Hematopoietic multipotent progenitor cell treated with erythropoietin and hydrocortisone succinate and interleukin-3 and kit ligand, for 15 days (in vitro differentiated cells): ENCODE measurements at regions not wholly inside any gene's neighbourhood (a gene's known extent, or its start where the extent isn't known, plus 50 kb on each side); places are given as distances from the start of the nearest gene placed in this dataset.
"Not testable (repeated sequence)": the region's sequence is repeated elsewhere in the genome, so short reads cannot be mapped to it uniquely, and the experiment has no call there.

Experiments used
- DNase-seq: peaks from one replicate; pipeline ENCODE4 v3.0.0-alpha.2; 2015; ENCODE audit warnings: low spot score

DNA sequence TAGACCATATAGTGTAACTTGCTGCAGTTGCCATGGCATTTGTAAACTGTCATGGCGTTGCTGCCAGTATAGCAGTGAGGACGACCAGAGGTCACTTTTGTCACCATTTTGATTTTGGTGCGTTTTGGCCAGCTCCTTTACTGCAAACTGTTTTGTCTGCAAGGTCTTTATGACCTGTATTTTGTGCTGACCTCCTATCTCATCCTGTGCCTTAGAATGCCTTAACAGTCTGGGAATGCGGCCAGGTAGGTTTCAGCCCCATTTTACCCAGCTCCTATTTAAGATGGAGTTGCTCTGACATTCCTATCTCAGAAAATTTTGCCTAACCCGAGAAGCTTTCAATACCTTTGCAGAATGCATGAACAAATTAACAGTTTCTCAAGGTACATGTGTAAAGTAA, 914.4 kb upstream of the ACO1 start:
- no peak for DNase-seq

DNA sequence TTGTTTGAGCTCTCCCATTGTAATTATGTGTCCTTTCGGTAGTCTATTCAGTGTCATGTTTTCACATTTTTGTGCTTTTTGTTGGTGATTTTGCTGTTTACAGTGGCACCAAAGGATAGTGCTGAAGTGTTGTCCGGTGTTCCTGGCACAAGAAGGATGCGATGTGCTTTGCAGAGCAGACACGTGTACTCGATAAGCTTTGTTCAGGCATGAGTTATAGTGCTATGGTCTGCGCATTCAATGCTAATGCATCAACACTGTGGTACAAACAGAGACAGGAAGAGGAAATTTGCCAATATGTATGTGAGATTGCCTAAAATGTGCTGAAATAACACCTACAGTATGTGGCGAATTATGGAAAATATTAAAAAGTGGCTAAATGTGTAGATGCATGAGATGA, 913.4 kb upstream of the ACO1 start:
- DNase-seq = no peak

DNA sequence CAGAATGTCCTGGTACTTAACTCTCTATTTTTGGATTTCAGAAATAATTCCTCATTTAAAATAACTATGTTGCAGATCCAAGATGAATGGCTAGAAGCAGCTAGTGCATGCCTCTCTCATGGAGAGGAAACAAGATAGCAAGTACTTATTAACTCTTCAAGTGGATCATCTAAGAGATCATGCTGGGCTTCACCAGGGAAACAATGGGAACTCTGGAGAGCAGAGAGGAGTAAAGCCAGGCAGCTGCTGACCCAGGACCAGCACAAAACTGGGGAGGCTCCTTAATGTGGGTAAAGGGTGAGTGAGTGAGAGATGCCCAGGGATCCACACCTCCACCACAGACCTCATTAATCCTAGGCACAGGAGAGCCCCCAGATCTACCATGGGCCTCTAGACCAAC, 897.8 kb upstream of the ACO1 start:
- DNase-seq = no peak

DNA sequence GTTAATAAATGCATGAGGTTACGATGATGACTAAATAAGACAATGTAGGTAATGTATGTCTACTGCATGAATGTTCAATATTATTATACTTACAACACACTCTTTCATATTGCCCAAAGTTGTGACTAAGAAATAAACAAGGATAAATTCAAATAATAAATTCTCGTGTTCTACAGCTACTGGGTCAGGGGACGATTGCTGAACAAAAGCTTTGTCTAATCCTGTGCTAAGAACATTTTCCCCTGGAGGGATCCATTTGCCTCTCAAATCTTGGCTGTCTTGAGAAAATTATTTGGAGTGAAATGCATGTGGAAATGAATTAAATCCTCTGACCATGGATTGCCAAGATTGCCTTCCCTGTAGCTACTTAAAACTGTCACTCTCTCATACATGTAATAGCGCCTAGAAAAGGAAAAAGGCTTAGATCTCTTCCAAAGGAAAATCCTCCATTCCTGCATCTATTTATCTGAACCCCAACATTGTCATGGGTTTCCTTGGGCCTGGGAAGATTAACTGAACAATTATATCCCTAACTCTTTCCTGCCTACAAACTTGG, 893.8 kb upstream of the ACO1 start:
- DNase-seq = no peak

DNA sequence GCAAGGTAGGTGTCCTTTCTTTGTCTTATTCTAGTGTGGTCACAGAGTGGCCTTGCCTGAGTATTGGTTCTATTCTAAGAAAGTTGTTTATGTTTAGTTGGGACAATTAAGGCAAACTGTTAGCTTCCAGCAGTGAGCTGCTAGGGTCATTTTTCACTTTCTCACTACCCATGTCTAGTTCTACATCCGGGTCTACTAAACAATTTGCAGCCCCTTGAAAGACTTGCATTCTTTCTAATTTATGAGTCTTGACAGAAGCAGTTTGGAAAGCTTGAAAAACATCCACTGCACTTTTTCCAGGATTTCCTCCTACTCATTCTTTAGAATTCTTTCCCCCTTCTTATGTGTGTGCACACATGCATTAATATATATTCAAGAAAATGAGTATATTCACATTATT, 892.2 kb upstream of the ACO1 start:
- DNase-seq = no peak

DNA sequence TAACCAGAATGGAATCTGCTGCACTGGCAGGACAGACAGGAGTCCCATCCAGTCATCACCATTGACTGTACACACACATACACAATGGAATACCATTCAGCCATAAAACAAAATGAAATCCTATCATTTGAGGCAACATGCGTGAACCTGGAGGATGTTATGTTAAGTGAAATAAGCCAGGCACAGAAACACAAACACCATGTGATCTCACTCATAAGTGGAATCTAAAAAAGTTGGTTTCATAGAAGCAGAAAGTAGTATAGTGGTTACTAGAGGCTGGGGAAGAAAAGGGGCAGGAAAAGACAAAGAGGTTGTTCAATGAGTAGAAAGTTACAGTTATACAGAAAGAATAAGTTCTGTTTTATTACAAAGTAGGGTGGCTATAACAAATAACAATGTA, 884.0 kb upstream of the ACO1 start:
- no peak for DNase-seq

DNA sequence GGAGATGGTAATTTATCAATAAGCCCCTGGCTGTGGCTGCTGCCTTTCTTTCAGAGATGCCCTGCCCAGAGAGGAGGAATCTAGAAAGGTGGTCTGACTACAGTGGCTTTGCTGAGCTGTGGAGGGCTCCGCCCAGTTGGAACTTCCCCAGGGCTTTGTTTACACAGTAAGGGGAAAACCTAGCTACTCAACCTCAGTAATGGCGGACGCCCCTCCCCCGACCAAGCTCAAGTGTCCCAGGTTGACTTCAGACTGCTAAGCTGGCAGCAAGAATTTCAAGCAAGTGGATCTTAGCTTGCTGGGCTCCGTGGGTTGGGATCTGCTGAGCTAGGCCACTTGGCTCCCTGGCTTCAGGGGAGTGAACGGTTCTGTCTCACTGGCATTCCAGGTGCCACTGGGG, 865.4 kb upstream of the ACO1 start:
- no peak for DNase-seq

DNA sequence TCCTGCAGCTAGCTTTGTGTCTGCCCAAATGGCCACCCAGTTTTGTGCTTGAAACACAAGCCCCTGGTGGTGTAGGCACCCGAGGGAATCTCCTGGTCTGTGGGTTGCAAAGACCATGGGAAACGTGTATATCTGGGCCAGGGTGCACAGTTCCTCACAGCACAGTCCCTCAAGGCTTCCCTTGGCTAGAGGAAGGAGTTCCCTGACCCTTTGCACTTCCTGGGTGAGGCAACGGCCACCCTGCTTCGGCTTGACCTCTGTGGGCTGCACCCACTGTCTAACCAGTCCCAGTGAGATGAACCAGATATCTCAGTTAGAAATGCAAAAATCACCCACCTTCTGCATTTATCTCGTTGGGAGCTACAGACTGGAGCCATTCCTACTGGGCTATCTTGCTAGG, 865.0 kb upstream of the ACO1 start:
- no peak for DNase-seq

DNA sequence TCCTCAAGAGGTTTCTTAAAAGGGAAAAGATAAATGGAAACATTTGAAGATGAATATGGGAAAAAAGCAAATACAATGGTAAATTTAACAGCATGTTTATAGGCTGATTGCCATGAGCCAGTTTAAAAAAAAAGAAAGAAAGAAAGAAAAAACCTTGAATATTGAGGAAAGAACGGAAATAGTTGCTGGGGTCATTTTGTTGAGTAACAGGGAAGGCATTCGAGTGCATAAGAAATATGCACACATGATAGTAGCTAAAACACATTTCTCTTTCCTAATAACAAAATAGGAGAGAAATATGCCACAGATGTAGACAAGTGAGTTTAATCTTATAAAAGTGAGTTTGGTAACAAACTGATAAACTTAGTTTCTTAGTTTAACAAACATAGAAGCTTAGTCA, 864.6 kb upstream of the ACO1 start:
- no peak for DNase-seq

DNA sequence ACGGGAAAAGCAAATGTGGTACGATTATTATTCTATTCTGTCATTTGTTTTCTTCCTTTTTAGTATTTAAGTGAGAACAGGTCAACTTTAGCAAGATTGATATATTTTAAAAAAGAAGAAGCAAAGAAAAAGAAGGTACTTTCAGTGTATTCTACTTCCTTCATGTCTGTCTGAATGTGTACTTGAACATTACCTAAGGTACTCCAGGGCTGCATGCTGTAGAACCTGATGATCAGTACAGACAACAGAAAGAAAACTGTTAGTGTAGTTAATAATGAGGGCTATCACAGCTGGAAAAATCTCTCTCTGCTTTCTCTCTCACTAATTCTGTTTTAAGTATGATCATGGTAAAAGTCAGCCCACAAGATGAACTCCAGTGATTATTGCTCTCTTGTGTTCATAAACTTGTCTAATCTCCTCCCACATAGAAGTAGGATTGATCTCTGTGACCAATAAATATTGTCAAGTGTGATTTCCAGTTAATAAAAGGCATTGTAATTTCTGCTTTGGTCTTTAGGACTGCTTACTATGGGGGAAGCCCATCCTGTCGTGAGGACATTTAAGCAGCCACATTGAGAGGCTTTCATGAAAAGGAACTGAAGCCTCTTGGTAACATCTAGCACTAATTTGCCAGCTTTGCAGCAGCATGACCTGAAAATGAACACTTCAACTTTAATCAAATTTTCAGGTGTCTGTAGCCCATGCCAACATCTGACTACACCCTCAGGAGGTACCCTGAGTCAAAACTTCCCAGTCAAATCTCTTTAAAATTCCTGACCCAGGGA, 864.0 kb upstream of the ACO1 start:
- no peak for DNase-seq

DNA sequence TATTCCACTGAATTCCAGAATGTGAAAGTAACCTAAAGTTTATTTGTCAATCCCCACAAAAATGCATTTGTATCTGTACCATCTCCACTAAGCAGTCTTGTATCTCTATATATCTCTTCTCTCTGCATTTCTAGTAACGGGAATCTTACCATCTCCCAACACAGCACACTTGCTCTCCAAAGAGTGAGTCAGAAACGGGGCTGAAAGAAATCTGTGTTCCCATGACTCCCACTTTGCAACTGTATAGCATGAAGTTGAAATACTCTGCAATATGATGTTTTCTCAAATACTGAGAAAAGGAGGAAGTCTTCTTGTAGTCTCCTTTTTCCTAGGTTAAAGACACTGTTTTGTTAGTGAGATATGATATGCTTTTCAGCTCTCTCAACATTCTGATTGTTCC, 848.8 kb upstream of the ACO1 start:
- DNase-seq = no peak

DNA sequence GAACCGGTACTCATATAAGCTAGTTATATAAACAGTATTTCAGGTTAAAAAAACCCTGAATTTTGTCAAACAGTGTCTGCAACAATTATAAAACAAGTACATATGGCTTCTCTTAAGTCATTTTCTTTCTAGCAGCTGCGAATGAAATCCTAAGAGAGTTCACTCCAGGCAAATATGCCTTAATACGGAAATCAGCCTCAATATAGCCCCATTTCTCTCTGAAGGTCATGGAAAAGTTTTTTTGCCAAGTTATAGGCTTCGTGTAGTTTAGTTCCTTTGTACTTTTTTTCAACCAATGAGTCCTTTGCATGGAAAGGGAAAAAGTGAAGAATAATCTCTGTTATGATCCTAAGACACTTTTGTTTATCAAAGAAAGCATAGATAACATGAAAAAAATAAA, 848.0 kb upstream of the ACO1 start:
- no peak for DNase-seq

DNA sequence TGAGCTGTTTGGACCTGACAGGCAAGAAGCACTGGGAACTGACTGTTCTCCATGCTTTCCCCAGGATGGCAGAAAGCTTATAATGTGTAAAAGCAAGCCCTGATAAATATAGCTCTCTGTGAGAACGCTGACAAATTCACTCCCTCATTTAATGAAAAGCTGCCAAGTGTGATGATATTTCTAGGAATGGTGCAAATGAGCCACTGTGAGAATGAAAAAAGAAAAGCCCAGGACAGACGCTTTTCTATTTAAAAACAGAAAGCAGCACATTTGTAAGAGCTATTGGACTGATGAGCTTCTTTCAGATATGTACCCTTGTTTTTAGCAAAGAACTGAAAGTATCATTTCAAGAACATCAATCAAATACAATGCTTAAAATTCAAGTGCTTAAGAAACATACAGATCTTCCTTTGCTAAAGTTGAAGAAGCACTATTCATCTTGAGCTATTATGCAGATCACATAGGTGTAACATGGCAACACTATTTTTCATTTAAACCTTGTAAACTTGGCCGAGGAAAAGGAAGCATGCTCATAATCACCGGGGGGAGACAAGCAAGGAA, 842.6 kb upstream of the ACO1 start:
- DNase-seq = no peak

DNA sequence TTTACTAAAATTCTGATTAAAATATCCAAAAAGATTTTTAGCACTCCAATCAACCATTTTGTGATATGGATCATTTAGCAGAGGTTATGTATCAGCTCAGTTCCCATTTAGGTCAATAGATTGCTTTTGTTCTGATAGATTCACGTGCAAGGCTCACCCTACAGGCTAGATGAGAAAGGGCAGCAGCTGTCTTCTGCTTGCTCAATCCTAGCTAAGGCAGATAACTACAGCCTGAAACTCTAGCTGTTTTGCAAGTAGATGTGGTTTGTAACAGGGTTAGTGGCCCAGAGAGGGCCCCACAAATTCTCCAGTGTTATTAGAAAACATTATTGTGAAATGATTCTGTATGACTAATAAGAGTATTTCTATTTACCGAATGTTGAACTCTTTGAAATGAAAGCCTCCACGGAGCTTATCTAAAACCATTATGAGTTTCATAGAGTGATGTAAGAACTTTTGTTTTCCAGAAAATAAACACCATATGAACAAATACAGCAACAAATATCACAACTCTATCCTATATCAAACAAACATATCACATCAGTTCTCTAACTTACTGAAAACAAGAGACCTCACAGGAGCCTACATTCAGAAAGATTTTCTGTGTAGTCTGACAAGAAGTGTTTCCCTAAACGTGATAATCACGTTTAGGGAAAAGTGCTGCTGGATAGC, 841.9 kb upstream of the ACO1 start:
- DNase-seq = no peak

DNA sequence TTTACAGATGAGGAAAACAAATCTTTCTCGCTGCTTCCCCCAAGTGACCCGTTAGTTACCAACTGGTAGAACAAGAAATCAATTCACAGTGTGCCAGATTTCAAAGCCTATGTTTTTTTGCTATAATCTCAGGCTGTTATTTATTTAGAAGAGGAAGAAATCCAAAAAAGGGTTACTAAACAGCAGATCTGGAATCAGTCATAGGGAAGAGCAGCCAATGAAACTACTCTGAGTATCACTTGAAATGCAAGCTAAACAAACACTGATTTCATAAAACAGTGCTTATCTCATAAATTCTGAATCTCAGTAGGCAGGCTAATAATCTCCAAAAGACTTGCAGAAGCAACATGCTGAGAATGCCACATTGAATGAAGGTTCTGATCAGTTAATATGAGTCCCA, 829.5 kb upstream of the ACO1 start:
- DNase-seq = no peak

DNA sequence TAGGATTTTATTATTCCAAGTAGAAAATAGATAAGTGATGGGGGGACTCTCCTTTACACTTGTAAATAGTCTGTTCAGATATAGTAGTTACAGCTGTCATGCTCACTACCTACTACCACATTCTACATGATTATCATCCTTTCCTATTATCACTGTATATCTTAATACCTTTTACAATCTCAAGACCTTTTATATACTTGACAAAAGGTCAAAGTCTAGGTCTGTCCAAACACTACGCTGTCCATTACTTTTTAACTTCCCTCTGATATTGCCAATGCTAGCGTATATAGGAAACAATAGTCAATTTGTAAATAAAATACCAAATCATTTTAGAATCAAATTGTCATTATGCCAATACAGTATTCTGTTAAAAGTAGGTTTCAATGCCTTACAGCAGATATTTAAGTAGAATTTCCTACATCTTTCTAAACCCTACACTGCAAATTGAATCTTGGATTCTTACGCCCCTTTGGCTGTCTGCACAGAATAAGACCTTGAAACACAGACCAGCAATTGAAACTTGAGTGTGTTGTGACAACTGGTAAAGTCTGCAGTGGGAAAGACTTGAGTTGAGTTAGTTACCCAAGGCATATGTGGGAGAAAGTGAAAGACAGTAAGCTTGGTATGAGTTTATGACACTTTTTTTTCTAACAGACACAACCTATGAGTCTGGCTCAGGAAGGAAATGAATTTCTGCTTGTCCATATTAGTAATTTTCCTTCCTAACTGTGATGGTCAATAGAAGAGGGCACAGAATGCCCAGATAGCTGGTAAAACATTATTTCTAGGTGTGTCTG, 827.6 kb upstream of the ACO1 start:
- no peak for DNase-seq

DNA sequence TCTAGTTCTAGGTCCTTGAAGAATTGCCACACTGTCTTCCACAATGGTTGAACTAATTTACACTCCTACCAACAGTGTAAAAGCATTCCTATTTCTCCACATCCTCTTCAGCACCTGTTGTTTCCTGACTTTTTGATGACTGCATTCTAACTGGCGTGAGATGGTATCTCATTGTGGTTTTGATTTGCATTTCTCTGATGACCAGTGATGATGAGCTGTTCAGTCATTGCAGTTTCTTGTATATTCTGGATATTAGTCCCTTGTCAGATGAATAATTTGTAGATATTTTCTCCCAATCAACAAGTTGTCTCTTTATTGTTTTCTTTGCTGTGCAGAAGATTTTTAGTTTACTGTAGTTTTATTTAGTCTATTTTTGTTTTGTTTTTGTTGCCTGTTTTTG, 812.3 kb upstream of the ACO1 start:
- DNase-seq = not testable (repeated sequence)

DNA sequence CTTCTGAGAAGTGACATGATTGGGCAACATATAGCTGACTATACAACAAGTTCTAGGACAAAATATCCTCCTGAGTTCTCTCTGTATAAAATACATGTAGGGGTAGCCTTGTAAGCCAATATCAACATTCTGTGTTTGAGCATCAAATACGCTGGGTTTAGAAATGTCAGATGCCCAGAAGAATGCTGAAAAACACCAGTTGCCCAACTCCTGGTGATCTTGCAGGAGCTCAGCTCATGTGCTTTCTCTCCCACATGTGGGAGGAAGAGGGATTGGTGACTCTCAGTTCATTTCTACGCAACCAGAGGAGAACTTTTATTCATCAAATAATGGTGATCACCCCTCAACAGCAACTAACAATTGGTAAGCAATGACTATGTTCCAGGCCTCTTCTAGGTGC, 810.9 kb upstream of the ACO1 start:
- DNase-seq = no peak

DNA sequence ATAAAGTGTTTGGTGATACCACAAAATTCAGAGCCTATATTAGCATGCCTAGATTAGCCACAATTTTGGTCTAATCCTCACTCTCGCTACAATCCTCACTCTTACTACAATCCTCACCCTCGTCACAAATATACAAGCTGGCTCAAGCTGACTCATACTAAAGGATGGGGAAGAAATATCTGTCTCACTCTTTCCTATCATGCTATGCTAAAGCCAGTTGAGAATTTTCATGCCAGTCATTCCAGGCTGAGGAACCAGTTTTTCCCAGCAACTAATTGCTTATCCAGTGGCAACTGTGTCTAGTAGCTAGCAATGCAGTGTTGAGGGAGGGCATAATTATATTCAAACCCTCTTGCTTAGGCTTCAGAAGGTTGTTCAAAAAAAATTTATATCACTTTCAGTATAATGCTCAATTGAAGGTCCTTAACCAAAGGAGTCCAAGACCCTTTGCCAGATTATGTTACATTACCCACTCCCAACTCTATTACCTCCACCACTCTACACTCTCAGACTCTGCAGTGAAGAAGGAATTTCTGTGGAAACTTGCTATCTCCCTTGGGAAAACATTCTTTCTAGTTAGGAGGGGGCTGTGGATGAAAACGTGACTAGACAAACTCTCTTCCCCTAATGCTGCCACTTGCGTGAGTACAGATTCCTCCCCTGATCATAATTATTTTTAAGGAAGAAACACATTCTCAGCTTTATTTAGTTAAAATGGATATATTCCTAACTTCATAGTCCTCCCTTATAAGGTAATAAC, 810.3 kb upstream of the ACO1 start:
- DNase-seq = no peak

DNA sequence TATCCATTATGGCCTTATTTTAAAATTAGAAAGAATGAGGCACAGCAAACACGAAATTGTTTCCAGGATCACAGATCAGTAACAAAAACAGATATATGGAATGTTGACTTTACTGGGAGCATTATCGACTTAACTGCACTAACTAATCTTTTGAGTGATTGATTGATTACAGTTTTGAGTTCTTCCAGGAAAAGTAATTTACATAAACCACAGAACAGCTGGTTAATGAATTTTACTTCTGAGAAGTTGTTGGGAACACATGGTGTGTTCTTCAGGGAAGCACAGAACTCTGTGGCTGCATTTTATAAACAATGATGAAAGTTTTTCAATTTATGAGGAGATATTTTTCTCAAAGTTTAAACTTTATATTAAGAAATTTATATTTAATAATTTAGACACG, 802.4 kb upstream of the ACO1 start:
- DNase-seq = no peak

DNA sequence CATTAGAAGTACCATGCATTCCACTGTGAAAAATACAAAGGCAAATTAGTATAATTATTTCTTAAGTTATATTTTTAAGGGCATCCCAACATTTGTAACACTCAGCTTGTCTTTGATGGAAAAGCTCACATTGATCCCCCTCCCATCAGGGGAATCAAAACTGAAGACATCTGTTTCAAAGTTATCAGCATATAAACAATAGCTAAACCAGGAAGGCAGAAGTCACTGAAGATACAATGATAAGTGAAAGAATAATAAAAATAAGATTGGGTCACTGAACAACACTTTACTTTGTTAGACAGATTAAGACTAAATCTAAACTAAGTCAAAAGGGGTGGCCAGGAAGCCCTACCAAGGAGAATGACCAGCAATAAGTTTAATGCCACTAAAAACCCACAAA, 801.9 kb upstream of the ACO1 start:
- DNase-seq = no peak

DNA sequence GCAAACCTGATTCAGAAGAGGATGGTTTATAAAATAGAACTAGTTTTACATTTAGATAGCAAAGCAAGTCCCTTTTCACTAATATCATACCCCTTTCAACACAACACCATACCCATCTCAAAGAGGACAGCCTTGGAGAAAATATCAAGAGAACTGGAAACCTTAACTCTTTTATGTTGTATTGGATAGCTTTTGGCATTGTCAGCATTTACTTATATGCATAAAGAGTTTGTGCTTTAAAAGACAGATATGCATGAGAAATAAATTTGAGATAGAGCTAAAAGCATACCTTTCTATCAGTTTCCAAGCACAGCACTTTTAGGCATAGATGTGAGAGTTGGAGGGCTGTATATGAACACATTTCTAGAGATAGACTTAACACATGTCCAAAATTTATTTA, 799.3 kb upstream of the ACO1 start:
- no peak for DNase-seq
